Kasumi-1 (cell line): ENCODE measurements at regions not wholly inside any gene's neighbourhood (a gene's known extent, or its start where the extent isn't known, plus 50 kb on each side); places are given as distances from the start of the nearest gene placed in this dataset.

Experiments
- DNase-seq, 2 experiments: peaks; one replicate each; lab custom pipeline; 2025; lab: John Stamatoyannopoulos, UW

GRCh38 chr20:51266353-51266752 is 243.4 kb upstream of the KCNG1 start:
- DNase-seq = no peak

DNA sequence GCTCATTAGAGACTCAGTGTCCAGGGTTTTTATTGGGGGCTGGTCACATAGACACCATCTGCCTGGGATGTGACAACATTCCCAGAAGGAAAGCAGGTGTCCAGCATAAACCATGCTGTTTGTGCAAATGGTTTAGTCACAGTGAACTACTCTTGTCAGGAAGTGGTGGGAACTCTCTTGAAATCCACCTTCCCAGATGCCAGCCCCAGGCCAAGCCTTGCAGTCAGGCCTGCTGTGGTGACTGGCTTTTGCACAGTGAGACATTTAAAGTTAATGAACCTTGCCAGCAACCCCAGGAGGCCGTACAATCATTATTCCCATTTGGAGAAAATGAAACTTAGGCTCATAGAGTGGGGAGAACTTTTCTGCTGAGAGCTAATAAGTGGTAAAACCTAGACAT is 242.5 kb upstream of the KCNG1 start:
- DNase-seq = no peak

- DNase-seq = no peak
Observed at GRCh38 chr20:51262240-51262639, 239.3 kb upstream of the KCNG1 start.

- no peak for DNase-seq
Observed at GRCh38 chr20:51259455-51259854, 236.5 kb upstream of the KCNG1 start.

GRCh38 chr20:51258582-51259165 is 235.8 kb upstream of the KCNG1 start:
- no peak for DNase-seq

- DNase-seq = no peak
Observed at GRCh38 chr20:51255417-51255816, 232.5 kb upstream of the KCNG1 start.

- DNase-seq = no peak
Observed at GRCh38 chr20:51253280-51253679, 230.4 kb upstream of the KCNG1 start.

GRCh38 chr20:51249781-51250180 is 226.9 kb upstream of the KCNG1 start:
- no peak for DNase-seq

GRCh38 chr20:51249215-51249614 is 226.3 kb upstream of the KCNG1 start:
- no peak for DNase-seq

DNA sequence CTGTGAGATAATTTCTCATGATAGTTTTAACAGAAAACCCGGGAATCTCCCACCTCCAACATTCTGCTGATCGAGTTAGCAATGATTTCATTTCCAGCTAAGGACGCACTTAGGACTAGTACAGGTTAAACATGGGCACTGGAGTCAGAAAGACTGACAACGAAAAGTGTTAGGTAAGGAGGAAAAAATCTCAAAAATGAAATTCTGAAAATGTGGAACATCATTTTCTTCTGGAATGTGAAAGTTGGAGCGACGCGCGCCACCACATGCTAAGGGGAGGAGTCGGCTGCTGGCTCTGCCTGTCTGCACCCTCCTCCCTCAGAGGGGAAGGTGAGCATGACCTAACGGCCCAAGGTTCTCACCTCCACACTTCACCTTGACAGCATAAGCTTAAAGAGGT is 221.6 kb upstream of the KCNG1 start:
- no peak for DNase-seq

DNA sequence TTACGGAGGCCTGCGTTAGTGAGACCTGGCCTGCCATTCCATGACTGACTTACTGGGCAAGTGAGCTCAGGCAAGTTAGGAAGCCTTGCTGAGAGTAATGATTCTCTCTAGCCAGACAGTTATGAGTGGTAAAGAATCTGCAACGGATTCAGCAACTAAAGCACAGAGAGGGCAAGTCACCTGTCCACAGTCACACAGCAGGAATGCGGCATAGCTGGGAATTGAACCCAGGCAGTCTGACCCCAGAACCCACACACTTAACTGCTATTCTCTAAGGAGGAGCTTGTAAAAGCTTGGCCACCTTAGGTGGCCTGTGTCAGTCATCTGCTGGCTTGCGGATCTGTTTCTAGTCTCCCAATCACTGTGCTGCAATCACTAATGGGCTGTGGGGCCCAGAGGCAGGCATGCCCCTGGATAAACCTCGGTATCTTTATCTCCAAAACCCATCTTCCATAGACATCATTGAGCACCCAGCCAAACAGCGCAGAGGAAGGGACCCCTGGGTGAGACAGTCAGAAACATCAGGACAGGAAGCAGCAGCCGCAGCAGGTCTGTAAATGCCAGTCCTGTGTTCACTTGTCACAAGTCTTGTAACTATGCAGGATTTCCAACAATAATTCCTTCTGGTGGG is 215.9 kb upstream of the KCNG1 start:
- DNase-seq = no peak

DNA sequence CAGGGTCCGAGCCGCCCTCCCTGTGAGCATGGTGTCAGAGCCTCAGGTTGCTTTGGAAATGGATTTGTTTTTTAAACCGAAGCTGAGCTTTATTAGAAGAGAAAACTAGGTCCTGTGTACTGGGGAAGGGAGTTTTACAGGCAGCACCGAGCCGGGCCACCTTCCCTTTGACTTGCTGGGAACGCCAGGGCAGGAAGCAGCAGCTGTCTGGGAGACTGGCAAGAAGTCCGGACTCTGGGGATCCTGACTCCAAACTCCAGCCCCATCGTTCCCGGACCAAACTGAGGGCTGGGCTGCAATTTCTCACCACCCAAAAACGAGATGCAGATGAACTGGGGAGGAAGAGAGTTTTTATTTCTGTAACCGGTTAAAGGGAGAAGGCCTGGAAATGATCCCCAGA is 214.9 kb upstream of the KCNG1 start:
- DNase-seq = no peak

DNA sequence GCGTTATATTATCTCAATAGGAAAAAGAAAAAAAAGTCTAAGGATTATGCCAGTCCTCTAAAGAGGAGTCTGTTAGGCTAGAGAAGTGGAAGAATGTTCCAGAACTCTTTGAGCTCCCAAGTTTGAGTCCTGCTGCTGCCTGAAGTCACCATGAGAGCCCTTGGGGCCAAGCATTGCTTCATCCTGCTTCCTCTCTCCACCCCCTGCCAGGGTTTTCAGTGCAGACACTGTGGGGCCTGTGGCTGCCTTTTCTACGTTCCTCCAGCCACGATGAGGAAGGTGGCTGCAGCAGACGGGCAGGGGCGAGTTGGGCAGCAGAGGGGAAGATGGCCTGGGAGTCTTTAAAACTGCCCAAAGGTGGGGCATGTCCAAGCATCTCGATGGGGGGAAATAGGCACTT is 214.4 kb upstream of the KCNG1 start:
- no peak for DNase-seq

DNA sequence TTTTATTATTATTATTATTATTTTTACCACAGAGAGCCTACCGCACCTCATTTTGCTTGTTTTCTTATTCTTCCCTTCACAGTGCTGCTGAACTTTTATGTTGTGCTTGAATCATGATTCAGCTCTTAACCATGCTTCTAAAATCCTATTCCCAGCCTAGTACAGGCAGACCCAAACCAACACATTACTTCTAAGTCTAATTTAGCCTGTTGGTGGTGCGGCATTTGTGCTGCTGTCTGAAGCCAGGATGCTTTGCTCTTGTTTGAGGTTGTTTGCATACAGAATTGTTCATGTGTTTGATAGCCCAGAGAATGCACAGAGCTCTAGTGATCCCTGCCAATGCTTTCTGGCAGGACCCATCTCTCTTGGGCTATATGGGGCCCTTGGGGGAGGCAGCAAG is 213.5 kb upstream of the KCNG1 start:
- no peak for DNase-seq

GRCh38 chr20:51233345-51233744 is 210.4 kb upstream of the KCNG1 start:
- no peak for DNase-seq

DNA sequence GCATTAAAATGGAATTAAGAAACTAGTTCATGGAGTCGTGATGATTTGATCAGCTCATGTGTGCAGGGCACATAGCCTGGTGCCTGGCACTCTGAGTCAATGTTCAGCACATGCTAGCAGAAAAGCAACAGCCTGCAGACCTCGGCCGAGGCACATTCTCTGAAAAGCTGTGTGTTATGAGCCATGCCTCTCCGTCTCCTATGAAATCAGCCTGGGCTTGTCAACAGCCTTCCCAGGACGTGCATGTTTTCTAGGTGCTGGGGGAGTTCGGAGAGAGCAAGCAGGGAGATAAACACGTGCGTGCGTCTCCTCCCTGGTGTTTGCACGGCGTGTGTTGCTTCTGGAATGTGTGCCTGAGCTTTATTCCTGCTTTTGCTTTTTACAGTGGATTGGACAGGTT is 207.8 kb upstream of the KCNG1 start:
- no peak for DNase-seq

- DNase-seq = no peak
Observed at GRCh38 chr20:51228763-51229162, 205.9 kb upstream of the KCNG1 start.

GRCh38 chr20:51227744-51228143 is 204.8 kb upstream of the KCNG1 start:
- no peak for DNase-seq

- no peak for DNase-seq
Observed at GRCh38 chr20:51223183-51223720, 200.3 kb upstream of the KCNG1 start.

GRCh38 chr20:51221791-51222408 is 199.0 kb upstream of the KCNG1 start:
- no peak for DNase-seq

DNA sequence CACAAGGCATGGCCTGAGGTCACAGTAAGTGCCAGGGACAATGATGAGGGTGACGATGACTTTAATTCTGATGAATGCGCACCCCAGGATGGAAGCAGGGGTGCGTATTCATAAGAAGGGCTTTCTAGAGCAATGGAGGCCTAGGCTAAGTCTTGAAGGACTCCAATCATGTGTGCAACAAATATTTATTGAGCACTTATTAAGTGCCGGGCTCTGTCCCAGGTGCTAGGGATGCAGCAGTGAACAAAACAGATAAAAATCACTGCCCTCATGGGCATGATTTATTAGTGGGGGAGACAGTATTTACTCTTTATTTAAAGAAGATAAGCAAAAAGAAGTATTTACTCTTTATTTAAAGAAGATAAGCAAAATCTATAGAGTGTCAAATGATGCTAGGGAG is 198.2 kb upstream of the KCNG1 start:
- no peak for DNase-seq

GRCh38 chr20:51220293-51220706 is 197.4 kb upstream of the KCNG1 start:
- DNase-seq = peak in 1 of 2 experiments; percentile 15

- DNase-seq = no peak
Observed at GRCh38 chr20:51219544-51219943, 196.6 kb upstream of the KCNG1 start.

DNA sequence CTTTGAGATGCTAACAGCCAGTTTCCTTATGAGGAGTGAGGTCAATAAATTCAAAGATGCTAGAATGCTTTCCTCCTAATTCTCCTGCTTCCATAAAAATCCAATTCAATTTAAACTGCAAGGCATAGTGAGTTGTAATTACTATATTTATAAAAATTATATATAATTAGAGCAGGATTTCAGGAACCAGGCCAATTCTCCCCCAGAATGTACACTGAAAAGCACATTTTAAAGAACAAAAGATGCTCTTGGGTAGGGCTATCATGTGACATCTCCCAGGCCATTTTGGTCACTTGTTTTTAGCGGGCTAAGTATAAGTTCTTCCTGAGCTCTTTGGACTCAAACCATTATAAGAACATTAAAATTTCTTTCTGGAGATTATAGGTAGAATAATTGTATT is 195.7 kb upstream of the KCNG1 start:
- DNase-seq = no peak
